ENCODE measurements at regions not wholly inside any gene's neighbourhood (a gene's known extent, or its start where the extent isn't known, plus 50 kb on each side); places are given as distances from the start of the nearest gene placed in this dataset.

GRCh38 chr9:115362101-115362500 lies 244.1 kb upstream of the TNC start:
- TF ChIP-seq, protein P1, sequence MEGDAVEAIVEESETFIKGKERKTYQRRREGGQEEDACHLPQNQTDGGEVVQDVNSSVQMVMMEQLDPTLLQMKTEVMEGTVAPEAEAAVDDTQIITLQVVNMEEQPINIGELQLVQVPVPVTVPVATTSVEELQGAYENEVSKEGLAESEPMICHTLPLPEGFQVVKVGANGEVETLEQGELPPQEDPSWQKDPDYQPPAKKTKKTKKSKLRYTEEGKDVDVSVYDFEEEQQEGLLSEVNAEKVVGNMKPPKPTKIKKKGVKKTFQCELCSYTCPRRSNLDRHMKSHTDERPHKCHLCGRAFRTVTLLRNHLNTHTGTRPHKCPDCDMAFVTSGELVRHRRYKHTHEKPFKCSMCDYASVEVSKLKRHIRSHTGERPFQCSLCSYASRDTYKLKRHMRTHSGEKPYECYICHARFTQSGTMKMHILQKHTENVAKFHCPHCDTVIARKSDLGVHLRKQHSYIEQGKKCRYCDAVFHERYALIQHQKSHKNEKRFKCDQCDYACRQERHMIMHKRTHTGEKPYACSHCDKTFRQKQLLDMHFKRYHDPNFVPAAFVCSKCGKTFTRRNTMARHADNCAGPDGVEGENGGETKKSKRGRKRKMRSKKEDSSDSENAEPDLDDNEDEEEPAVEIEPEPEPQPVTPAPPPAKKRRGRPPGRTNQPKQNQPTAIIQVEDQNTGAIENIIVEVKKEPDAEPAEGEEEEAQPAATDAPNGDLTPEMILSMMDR (IDR thresholded peaks at IDR 0.05; ENCODE audit: low read length), result no peak
- no peak for TF ChIP-seq EZH2 (optimal IDR thresholded peaks at IDR 0.05; ENCODE audit: low read depth, low read length)
